HK-2 (cell line): ENCODE measurements at regions not wholly inside any gene's neighbourhood (a gene's known extent, or its start where the extent isn't known, plus 50 kb on each side); places are given as distances from the start of the nearest gene placed in this dataset.

ENCODE experiments used
- DNase-seq: peaks from one replicate; pipeline ENCODE4 v3.0.0-alpha.2; 2018; ENCODE audit not compliant: unreplicated experiment

DNA sequence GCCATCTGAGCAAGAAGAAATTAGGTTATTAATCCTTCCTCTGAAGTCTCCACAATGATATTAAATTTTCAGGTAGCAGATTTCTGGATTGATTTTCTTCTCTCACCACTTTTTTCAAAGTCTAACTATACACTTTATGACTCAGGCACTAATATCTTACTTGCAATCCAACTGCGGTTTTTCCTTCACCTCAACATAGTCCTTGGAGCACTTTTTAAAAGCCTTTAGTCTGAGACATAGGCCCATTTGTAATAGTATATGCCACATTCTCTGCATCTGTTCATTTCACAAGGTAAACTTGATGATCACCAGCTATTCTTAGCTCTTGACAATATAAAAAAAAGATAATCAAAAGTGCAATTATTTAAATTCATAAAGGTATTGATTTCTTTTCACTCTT, 55.9 kb upstream of the EDNRA start:
- no peak for DNase-seq

DNA sequence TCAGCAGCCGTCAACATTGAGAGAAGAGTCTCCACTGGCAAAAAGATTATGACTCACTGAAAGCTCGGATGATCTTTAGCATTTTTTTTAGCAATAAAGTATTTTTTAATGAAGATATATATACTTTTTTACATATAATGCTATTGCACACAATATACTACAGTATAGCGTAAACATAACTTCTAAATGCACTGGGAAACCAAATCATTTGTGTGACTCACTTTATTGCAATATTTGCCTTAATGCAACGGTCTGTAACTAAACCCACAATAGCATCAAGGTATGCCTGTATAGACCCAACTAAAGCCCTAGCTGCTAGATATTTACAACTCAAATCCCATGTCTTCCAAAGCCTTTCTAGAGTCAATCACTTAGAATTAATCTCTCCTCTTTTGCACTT, 52.3 kb upstream of the EDNRA start:
- DNase-seq: no peak

- DNase-seq: no peak
Observed at GRCh38 chr4:147430111-147430510, 50.8 kb upstream of the EDNRA start.
